Esophagus squamous epithelium (tissue), 4 donors: ENCODE measurements at regions not wholly inside any gene's neighbourhood (a gene's known extent, or its start where the extent isn't known, plus 50 kb on each side); places are given as distances from the start of the nearest gene placed in this dataset.

Source experiments
- CTCF ChIP-seq, 6 experiments: fragments of 450-650 bp in 4 of 6; fragments of 200-600 bp in 2 of 6; sonication (generic) in 2 of 6; IDR thresholded peaks; one replicate each; pipeline ENCODE4 v1.5.1; 2016 to 2019; ENCODE audit warnings: antibody characterized with exemption in 6 of 6, mild to moderate bottlenecking in 4 of 6, moderate library complexity in 4 of 6
- POLR2A ChIP-seq, 4 donors: fragments of 450-650 bp; IDR thresholded peaks; one replicate each; pipeline ENCODE4 v1.6.1; 2017; ENCODE audit warnings: antibody characterized with exemption in 4 of 4, mild to moderate bottlenecking in 4 of 4, moderate library complexity in 3 of 4

- TF ChIP-seq CTCF (IDR thresholded peaks at IDR 0.05) (no peak), POLR2A (IDR thresholded peaks at IDR 0.05) (no peak)
These were observed 561.3 kb downstream of the C12orf50 start for GRCh38 chr12:87467936-87468335.
